ENCODE measurements at regions not wholly inside any gene's neighbourhood (a gene's known extent, or its start where the extent isn't known, plus 50 kb on each side); places are given as distances from the start of the nearest gene placed in this dataset.
"Not testable (repeated sequence)": the region's sequence is repeated elsewhere in the genome, so short reads cannot be mapped to it uniquely, and the experiment has no call there.

DNA sequence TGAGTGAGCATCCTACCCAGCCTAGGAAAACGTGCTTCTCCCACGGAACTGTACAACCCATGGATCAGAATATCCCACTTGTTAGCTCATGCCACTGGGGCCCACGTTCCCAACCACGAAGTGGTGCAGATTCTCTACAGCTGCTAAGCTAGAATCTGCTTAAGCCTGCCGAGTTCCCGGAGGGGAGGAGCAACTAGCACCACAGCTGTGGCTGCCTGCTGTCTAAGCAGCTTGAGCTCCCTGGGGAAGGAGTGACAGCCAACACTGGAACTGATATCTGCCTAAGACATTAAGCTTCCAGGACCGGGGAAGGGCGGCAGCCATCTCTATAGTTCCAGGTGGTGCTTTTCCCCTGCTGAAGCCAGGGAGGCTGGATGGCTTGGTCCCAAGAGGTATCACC is 334.7 kb upstream of the CHRM2 start:
- no peak for DNase-seq (ENCODE audit: low read depth in 2 of 2)

DNA sequence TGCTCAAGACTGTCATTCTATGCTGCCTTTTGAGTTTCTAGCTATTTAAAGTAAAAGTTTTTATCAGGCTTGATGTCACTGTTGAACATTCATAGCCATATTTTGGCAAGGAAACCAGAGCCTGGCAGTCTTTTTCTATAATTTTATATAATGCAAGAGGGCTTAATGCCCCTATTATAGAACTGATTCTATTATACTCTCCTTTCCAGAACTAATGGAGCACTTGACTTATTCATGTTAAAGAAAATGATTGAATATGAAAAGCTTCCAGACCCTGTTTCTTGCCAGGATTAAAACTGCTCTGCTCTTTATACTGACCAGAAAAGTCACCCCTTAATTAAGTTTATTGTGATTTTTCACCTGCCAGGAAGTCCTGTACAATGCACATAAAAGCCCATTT is 337.6 kb upstream of the CHRM2 start:
- no peak for DNase-seq (ENCODE audit: low read depth in 2 of 2)

DNA sequence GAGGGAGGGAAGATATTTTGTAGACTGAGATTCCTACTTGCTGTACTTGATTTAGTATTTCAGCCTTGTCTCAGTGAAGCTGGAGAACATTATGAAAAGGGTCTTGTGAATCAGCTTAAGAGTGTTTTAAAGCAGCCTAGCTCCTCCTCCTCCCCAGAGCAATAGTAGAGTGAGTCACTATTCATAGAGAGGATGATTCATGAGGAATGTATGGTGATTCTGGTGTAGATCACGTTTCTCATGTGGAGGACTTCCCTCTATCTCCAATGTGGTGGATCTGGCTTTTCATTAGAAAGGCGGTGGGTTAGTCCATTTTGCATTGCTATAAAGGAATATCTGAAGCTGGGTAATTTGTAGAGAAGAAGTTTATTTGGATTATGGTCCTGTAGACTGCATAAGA is 340.1 kb upstream of the CHRM2 start:
- DNase-seq (ENCODE audit: low read depth in 2 of 2) = no peak

DNA sequence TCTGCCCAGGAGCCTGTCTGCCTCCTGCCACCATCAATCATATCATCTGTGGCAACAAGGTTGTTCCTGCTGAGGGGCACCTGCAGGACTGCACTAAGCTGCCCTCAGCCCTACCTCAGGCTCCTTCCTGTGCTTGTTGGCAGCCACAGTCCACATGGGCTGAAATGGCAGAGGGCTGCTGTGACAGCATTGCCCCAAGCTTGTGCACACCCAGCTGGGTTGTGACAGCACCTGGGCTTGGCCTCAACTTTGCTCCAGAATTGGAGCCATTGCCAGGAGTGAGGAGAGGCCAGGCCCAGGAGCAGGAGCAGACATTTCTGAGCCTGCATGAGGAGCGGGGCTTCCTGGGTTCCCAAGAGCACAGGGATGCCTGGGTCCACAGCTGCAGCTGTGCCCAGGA is 340.9 kb upstream of the CHRM2 start:
- DNase-seq (ENCODE audit: low read depth in 2 of 2) = no peak

DNA sequence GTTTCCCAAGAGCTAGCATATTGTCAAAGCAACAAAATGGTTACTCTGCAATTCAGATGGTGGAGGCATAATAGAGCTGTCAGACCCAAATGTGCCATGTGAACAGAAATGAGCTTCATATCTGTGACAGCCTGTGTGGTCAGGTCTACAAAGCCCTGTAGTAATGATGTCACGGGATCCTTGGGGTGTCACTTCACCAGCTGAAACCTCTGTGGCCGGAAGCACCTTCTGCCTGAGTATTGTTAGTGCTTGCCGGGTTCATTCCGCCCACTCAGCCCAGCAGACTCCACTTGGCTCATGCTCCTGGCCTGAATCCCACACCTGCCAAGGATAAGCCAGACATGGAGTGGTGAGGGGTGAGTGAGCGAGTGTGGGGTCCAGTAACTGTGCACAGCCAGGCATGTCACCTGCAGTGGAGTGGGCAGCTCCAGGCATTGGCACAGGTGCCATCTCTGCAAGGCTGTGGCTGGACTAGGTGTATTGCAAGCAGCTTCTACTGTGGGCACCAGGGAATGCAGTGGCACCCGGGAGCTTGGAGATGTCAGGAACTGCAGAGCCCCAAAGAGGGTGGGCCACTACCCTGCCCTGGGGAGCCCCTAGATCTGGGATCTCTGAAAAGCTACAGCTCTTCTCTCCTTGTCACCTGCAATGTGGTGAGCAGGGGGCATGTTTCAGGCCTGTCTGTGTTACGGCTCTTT is 341.9 kb upstream of the CHRM2 start:
- DNase-seq (ENCODE audit: low read depth in 2 of 2) = no peak

DNA sequence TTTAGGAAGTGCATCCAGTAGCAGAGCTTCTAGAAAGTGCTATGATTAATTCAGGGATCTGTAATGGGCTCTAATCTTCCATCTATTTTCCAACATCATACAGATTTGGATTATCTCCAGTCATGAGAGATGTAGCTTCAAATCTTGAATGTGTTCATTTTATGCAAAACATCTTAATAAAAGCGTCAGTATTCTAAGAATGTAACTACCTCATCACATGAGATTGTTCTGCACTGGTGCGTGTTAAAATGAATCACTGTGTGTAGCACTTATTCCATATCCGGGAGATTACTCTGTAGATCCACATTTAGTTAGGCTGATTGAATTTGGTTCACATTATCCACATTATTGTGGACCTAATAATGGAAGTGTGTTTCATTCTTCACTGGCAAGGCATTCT is 344.9 kb upstream of the CHRM2 start:
- DNase-seq (ENCODE audit: low read depth in 2 of 2) = no peak

DNA sequence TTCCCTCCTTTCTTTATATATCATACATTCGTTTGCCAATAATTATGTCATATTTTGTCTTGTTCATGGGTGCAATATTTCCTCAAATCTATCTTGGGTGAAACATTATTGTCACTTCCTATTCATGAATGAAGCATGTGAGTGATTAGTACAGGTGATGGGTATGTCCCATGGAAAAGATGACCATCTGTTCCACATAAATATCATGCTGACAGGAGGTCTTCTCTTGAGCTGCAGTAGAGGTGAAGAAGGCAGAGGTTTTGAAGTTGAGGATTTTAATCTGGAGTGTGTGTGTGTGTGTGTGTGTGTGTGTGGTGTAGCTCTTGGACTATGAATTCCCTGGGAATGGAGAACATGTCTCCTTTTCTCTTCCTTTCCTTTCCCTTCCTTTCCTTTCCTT is 350.5 kb upstream of the CHRM2 start:
- no peak for DNase-seq (ENCODE audit: low read depth in 2 of 2)

DNA sequence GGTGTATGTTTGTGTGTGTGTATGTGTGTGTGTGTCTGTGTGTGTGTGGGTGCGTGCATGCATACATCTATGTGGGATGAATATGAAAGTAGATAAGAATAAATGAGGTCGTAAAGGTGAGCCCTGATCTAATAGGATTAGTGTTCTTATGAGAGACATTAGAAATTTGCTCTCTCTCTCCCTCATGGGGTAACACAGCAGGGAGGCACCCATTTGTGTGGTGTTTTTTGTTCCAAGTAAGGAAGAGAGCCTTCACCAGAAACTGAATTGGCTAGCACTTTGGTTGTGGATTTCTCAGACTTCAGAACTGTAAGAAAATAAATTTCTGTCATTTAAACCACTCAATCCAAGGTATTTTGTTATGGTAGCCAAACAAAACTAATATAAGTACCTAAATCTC is 353.7 kb upstream of the CHRM2 start:
- DNase-seq (ENCODE audit: low read depth in 2 of 2) = no peak

DNA sequence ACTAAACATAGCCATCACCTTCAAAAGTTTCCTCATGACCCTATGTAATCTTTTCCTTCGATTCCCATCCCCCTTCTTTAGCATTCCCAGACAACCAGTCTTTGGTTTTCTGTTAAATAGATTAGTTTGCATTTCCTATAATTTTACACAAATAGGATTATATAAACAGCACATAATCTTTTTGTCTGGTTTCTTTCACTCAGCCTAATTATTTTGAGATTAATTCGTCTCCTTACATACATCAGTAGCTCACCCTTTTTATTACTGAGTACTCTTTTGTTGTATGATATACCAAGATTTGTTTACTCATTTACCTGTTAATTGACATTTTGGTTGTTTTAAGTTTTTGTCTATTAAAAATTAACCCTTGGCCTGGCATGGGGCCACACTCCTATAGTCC is 354.7 kb upstream of the CHRM2 start:
- DNase-seq (ENCODE audit: low read depth in 2 of 2) = no peak

DNA sequence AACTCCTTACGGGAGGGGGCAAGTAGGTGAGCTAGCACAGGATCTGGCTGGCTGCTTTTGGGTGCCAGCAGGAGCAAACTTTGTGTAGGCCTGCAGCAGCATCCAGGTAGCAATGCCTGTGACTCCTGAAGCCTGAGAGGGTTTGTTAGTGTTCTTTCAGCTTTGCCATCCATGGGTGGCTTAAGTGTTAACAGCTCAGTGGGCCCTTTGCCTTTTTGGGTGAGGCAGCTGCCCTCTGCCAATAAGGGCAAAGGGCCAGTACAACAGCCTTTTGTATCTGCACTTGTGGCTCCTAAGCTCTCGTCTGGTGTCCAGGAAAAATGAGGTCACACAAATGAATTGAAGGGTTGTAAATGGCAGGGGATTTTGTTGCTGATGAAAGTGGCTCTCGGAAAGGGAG is 359.0 kb upstream of the CHRM2 start:
- DNase-seq (ENCODE audit: low read depth in 2 of 2) = no peak

DNA sequence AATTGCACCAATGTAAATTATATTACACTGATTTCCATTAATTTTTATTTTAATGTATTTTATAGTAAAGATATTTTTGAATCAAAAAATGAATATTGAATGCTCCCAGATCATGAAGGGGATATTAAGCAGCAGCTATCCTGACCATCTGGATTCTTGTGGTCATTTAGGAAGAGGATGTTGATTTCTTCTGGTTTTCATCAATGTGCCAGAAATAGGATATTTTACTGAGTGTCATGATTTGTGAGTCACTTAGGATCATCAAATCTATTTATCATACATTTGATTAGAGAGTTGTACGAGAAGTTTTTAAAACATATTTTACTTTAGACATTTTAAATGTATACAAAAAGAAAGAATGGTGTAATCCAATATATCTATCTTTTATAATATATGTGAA is 366.3 kb upstream of the CHRM2 start:
- DNase-seq (ENCODE audit: low read depth in 2 of 2) = no peak

DNA sequence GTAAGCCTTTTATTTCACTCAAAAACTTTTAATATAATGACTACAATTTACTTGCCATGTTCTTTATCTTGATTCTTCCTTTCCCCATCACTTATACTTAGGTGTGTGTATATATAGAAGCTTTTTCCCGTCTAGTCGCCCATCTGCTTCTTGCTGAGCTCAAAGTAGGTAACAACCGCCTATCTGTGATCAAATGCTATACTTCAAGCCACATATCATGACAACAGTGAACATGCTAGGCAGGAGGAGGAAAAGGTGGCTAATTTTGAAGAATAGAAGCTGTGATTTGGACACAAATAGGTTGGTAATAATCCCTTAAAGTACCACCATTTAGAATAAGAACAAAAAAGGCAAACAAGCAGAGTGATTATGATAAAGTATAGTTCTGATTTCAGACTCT is 367.3 kb upstream of the CHRM2 start:
- no peak for DNase-seq (ENCODE audit: low read depth in 2 of 2)

DNA sequence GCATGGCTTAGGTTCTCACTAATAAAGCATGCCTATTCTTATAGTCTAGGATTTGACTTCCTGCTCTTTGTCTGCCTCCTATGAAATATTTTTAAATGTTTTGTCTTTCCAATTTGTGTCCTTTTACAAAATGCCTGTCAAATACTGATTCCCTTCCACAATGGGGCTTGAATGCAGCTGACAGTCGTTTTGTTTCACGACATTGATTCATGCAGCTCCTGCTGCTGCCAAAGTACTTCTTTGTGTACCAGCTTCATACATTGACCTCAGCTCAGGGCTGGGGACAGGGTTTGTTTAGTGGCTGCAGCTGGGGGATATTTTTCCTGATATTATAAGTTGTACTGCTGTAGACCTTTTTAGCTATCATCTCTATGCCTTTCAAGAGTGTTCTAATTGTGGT is 371.9 kb upstream of the CHRM2 start:
- no peak for DNase-seq (ENCODE audit: low read depth in 2 of 2)

DNA sequence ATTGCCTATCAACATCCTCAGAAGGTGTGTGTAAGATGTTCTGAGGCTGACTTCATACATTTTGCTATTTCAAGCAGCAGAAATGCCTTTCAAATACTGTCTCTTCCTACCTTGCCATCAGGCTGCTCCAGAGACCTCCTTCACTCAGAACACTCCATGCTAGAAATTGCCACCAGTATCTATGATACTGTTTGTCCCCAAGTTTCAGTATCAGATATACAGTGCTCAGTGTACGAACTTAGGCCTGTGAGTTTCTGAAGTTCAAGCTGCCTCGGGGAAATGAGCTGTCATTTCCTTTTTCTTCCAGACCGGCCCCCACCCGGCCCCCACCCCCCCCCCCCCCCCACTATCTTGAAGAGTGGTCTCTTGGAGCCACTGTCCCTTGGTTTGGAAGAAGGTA is 373.4 kb upstream of the CHRM2 start:
- no peak for DNase-seq (ENCODE audit: low read depth in 2 of 2)

DNA sequence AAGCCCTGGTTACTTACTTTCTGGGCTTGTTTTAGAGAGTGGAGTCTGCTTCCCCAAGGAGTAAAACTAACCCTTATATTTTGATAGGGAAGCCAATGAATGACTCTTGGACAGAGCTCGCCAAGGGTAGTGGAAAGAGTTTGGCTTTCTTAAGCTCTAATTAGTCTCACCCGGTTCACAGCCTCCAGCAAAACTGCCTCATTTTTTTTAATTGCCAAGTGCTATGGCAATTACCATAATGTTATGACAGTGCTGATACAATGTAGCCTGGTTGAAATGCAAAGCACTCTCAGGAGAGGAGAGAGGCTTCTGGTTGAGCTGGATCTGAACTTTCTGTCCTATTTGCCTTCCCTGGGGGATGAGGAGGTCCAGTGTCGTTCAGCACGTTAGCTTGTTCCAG is 376.1 kb upstream of the CHRM2 start:
- no peak for DNase-seq (ENCODE audit: low read depth in 2 of 2)

DNA sequence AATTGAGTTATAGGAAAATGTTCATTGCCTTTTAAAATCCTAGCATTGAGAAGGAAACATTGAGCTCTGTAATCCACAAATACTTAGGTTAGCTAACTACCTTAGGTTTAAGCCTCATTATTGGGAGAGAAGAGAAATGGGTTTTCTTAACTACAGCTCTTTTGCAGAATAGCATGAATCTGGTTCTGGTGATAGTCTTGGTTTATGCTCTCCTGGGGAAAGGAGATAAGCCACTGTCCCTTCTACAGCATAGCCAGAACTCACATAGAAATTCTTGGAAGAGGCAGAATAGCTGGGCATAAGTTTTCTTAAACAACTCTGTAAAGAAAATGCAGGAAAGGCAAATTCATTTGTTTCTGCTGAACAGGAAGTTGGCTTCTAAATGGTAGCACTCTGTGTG is 378.6 kb upstream of the CHRM2 start:
- DNase-seq (ENCODE audit: low read depth in 2 of 2) = no peak

DNA sequence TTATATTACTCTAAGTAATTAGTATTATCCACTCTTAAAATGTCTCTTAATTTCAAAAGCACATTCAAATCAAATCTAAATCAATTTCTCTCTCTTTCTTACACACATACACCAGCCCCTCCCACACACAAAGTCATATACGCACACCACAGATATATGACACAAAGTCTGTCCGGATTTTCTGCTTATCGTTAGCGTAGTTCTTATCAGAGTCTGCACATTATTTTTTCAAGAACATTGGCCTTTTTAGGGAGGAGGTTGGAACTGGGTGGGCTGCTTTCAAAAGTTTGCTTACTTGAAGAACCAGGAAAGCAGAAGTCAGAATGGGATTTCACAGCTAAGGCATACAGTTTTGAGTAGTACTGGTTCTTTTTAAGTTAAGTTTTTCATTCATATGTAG is 387.6 kb upstream of the CHRM2 start:
- no peak for DNase-seq (ENCODE audit: low read depth in 2 of 2)

DNA sequence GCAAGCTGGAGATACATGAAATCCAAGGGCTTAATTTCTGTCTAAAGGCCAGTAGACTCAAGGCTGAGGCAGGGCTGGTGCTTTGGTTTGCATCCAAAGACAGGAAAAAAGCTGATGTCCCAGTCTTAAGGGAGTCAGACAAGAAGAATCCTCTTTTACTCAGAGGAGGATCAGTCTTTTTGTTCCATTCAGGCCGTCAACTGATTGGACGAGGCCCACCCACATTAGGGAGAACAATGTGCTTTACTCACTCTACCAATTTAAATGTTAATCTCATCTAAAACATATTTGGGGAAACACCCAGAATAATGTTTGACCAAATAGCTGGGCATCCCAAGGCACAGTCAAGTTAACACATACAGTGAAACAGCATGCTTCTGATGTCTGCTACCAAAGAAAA is 388.5 kb upstream of the CHRM2 start:
- no peak for DNase-seq (ENCODE audit: low read depth in 2 of 2)

DNA sequence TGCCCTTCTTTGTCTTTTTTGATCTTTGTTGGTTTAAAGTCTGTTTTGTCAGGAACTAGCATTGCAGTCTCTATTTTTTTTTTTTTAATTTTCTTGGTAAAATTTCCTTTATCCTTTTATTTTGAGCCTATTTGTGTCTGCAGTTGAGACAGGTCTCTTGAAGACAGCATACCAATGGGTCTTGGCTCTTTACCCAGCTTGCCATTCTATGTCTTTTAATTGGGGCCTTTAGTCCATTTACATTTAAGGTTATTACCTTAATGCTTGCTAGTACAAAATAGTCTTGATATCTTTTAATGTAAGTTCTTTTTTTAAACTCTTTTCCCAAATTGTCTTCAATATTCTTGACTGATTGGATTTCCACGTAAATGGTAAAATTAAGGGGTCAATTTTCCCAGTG is 398.3 kb upstream of the CHRM2 start:
- DNase-seq (ENCODE audit: low read depth in 2 of 2) = no peak

DNA sequence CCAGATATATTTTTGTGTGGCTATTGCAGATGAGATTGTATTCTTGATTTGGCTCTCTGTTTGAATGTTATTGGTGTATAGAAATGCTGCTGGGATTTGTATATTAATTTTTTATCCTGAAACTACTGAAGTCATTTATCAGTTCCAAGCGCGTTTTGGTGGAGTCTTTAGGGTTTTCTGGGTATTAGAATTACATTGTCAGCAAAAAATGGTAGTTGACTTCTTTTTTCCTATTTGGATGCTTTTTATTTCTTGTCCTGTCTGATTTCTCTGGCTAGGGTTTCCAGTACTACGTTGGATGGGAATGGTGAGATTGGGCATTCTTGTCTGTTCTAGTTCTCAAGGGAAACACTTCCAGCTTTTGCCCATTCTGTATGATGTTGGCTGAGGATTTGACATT is 415.5 kb upstream of the CHRM2 start:
- no peak for DNase-seq (ENCODE audit: low read depth in 2 of 2)

DNA sequence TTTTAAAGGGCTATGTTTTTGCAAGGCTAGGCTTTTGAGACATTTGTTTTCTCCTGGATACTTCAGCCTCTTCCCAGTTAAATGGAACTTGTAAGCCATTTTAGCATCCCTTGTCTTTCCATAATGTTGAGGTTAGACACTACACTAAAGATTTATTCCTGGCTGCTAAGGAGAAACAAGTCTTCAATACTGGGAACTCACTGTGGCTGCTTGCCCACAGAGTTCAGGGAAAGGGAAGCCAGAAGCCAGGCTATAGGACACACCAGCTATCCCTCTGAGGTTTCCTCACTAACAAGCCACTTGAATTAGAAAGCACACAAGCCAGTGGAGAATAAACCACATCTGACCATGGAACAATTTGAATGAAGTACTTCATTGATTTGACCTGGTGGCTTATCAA is 421.7 kb upstream of the CHRM2 start:
- no peak for DNase-seq (ENCODE audit: low read depth in 2 of 2)

DNA sequence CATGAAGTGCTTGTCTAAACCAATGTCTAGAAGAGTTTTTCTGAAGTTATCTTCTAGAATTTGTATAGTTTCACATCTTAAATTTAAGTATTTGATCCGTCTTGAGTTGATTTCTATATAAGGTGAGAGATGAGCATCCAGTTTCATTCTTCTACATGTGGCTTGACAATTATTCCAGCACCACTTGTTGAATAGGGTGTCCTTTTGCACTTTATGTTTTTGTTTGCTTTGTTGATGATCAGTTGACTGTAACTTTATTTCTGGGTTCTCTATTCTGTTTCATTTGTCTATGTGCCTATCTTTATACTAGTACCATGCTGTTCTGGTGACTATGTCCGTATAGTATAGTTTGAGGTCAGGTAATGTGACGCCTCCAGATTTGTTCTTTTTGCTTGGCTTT is 426.6 kb upstream of the CHRM2 start:
- no peak for DNase-seq (ENCODE audit: low read depth in 2 of 2)

DNA sequence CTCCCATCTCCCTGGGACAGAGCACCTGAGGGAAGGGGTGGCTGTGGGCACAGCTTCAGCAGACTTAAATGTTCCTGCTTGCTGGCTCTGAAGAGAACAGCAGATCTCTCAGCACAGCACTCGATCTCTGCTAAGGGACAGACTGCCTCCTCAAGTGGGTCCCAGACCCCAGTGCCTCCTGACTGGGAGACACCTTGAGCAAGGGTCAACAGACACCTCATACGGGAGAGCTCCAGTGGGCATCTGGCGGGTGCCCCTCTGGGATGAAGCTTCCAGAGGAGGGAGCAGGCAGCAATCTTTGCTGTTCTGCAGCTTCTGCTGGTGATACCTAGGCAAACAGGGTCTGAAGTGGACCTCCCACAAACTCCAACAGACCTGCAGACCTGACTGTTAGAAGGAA is 436.7 kb upstream of the CHRM2 start:
- DNase-seq (ENCODE audit: low read depth in 2 of 2) = not testable (repeated sequence)

DNA sequence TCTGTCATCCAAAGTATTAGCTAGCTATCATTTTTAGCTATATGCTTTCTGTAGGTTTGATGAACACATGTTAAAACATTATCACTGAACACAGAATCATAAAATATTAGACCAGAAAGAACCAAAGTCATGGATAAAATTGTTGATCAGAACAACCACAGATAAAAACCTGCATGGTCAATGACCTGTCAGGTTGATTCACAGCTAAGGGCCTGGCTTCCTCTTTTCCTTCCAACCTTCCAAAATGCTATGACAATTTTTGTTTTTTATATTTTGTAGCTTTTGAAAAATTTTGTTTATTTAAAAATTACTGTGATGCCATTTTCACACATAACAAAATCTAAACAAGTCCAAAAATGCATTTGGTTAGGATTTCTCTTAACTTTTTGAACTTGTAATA is 444.4 kb upstream of the CHRM2 start:
- no peak for DNase-seq (ENCODE audit: low read depth in 2 of 2)

DNA sequence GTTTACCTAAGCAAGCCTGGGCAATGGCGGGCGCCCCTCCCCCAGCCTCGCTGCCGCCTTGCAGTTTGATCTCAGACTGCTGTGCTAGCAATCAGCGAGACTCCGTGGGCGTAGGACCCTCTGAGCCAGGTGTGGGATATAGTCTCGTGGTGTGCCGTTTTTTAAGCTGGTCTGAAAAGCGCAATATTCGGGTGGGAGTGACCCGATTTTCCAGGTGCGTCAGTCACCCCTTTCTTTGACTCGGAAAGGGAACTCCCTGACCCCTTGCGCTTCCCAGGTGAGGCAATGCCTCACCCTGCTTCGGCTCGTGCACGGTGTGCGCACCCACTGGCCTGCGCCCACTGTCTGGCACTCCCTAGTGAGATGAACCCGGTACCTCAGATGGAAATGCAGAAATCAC is 442.6 kb upstream of the MTPN start:
- not testable (repeated sequence) for DNase-seq (ENCODE audit: low read depth in 2 of 2)
